ENCODE measurements at regions not wholly inside any gene's neighbourhood (a gene's known extent, or its start where the extent isn't known, plus 50 kb on each side); places are given as distances from the start of the nearest gene placed in this dataset.

- TF ChIP-seq POLR2AphosphoS5 (IDR thresholded peaks at IDR 0.05; ENCODE audit: low read depth, low read length): no peak
- TF ChIP-seq, protein P1, sequence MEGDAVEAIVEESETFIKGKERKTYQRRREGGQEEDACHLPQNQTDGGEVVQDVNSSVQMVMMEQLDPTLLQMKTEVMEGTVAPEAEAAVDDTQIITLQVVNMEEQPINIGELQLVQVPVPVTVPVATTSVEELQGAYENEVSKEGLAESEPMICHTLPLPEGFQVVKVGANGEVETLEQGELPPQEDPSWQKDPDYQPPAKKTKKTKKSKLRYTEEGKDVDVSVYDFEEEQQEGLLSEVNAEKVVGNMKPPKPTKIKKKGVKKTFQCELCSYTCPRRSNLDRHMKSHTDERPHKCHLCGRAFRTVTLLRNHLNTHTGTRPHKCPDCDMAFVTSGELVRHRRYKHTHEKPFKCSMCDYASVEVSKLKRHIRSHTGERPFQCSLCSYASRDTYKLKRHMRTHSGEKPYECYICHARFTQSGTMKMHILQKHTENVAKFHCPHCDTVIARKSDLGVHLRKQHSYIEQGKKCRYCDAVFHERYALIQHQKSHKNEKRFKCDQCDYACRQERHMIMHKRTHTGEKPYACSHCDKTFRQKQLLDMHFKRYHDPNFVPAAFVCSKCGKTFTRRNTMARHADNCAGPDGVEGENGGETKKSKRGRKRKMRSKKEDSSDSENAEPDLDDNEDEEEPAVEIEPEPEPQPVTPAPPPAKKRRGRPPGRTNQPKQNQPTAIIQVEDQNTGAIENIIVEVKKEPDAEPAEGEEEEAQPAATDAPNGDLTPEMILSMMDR (IDR thresholded peaks at IDR 0.05; ENCODE audit: control extremely low read depth in 1 of 3, insufficient read depth in 1 of 3, low read depth in 1 of 3, low read length in 3 of 3): no peak
- no peak for TF ChIP-seq POLR2A (IDR thresholded peaks at IDR 0.05; ENCODE audit: control extremely low read depth in 1 of 2, low read depth in 2 of 2, low read length in 2 of 2)
- no peak for TF ChIP-seq ATF2 (IDR thresholded peaks at IDR 0.05; ENCODE audit: low read length)
- TF ChIP-seq TAF1 (IDR thresholded peaks at IDR 0.05; ENCODE audit: low read depth, low read length): no peak
- TF ChIP-seq RAD21 (IDR thresholded peaks at IDR 0.05 in 1 of 2, conservative IDR thresholded peaks at IDR 0.05 in 1 of 2; ENCODE audit: low read depth in 2 of 2, low read length in 2 of 2): no peak
- no peak for TF ChIP-seq JUND (IDR thresholded peaks at IDR 0.05; ENCODE audit: low read length)
- TF ChIP-seq EZH2 (IDR thresholded peaks at IDR 0.05; ENCODE audit: low read depth, low read length, severe bottlenecking): no peak
- no peak for TF ChIP-seq TBP (IDR thresholded peaks at IDR 0.05; ENCODE audit: low read depth, low read length)
- no peak for TF ChIP-seq YY1 (IDR thresholded peaks at IDR 0.05; ENCODE audit: low read depth, low read length)
- no peak for TF ChIP-seq JUN (IDR thresholded peaks at IDR 0.05; ENCODE audit: low read depth, low read length)
Observed at GRCh38 chr3:66561367-66561766, 60.5 kb upstream of the LRIG1 start.

All from H1 (cell line).